ENCODE measurements at regions not wholly inside any gene's neighbourhood (a gene's known extent, or its start where the extent isn't known, plus 50 kb on each side); places are given as distances from the start of the nearest gene placed in this dataset.

GRCh38 chr10:88212069-88212468 lies 348.6 kb downstream of the PTEN start:
- no peak for DNase-seq (ENCODE audit: low read depth, low spot score)
- H3K4me3 ChIP-seq (ENCODE audit: low read length), result no peak overlapping the region

GRCh38 chr10:88213065-88213605 lies 349.7 kb downstream of the PTEN start:
- DNase-seq (ENCODE audit: low read depth, low spot score), result no peak
- no peak overlapping the region for H3K4me3 ChIP-seq (ENCODE audit: low read length)

GRCh38 chr10:88216976-88217375 lies 353.6 kb downstream of the PTEN start:
- no peak for DNase-seq (ENCODE audit: low read depth, low spot score)

GRCh38 chr10:88218362-88218761 lies 354.9 kb downstream of the PTEN start:
- H3K4me3 ChIP-seq (ENCODE audit: low read length), result no peak overlapping the region
- no peak for DNase-seq (ENCODE audit: low read depth, low spot score)

More at GRCh38 chr10:88216976-88217375, 353.6 kb downstream of the PTEN start:
- H3K4me3 ChIP-seq (ENCODE audit: low read length), result no peak overlapping the region

- no peak overlapping the region for H3K4me3 ChIP-seq (ENCODE audit: low read length)
- no peak for DNase-seq (ENCODE audit: low read depth, low spot score)
These were observed 356.3 kb downstream of the PTEN start for GRCh38 chr10:88219753-88220152.

- H3K4me3 ChIP-seq (ENCODE audit: low read length), result no peak overlapping the region
These were observed 357.9 kb downstream of the PTEN start for GRCh38 chr10:88221010-88221973.

GRCh38 chr10:88222881-88223280 lies 359.5 kb downstream of the PTEN start:
- DNase-seq (ENCODE audit: low read depth, low spot score), result no peak
- H3K4me3 ChIP-seq (ENCODE audit: low read length), result no peak overlapping the region

More at GRCh38 chr10:88221010-88221973, 357.9 kb downstream of the PTEN start:
- no peak for DNase-seq (ENCODE audit: low read depth, low spot score)
